ENCODE measurements at regions not wholly inside any gene's neighbourhood (a gene's known extent, or its start where the extent isn't known, plus 50 kb on each side); places are given as distances from the start of the nearest gene placed in this dataset.

DNA sequence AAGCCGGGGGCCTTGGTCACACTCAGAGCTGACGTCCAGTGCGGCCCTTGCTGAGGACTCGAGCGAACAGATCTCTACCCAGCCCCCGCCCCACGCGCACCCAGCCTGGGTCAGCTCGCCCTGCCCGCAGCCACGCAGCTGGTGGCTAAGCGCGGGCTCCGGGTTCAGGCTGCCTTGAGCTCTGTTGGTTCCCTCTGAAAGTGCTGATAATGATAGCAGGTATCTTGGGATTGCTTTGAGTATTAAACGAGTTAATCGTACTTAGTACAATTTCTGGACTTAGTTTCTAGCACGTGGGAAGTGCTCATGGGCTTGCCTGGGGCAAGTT is 88.1 kb upstream of the TGM3 start:
- Histone ChIP-seq H3K36me3 (no peaks in the 10 kb centered on the region), H3K9ac (no peak overlapping the region), H4K20me1 (ENCODE audit: low read depth) (no peaks in the 10 kb centered on the region), H3K4me1 (no peaks in the 10 kb centered on the region), H3K4me3 (peak overlapping the region; percentile 66), H3K9me3 (ENCODE audit: low read depth) (no peaks in the 10 kb centered on the region), H3K4me2 (peak overlapping the region; percentile 81), H3K27me3 (peaks cover 29% of the 10 kb centered on the region), H3K79me2 (ENCODE audit: low read depth) (no peaks in the 10 kb centered on the region), H3K27ac (no peak overlapping the region), H2AFZ (replicated peaks) (peak overlapping the region; percentile 98), H3F3A (ENCODE audit: low read depth) (no peaks in the 10 kb centered on the region)
- Mint-ChIP-seq H3K9me3 (no peaks in the 10 kb centered on the region), H3K27ac (no peak overlapping the region), H3K4me3 (peak overlapping the region; percentile 86), H3K27me3 (ENCODE audit: insufficient read depth, low read depth) (no peaks in the 10 kb centered on the region), H3K4me1 (peaks cover 24% of the 10 kb centered on the region), H3K36me3 (no peaks in the 10 kb centered on the region)
- TF ChIP-seq EZH2 (IDR thresholded peaks at IDR 0.05) (no peak), EZH2phosphoT487 (IDR thresholded peaks at IDR 0.05) (no peak)
- TF ChIP-seq, protein P1, sequence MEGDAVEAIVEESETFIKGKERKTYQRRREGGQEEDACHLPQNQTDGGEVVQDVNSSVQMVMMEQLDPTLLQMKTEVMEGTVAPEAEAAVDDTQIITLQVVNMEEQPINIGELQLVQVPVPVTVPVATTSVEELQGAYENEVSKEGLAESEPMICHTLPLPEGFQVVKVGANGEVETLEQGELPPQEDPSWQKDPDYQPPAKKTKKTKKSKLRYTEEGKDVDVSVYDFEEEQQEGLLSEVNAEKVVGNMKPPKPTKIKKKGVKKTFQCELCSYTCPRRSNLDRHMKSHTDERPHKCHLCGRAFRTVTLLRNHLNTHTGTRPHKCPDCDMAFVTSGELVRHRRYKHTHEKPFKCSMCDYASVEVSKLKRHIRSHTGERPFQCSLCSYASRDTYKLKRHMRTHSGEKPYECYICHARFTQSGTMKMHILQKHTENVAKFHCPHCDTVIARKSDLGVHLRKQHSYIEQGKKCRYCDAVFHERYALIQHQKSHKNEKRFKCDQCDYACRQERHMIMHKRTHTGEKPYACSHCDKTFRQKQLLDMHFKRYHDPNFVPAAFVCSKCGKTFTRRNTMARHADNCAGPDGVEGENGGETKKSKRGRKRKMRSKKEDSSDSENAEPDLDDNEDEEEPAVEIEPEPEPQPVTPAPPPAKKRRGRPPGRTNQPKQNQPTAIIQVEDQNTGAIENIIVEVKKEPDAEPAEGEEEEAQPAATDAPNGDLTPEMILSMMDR (IDR thresholded peaks at IDR 0.05): no peak
- DNase-seq (ENCODE audit: low spot score): no peak

DNA sequence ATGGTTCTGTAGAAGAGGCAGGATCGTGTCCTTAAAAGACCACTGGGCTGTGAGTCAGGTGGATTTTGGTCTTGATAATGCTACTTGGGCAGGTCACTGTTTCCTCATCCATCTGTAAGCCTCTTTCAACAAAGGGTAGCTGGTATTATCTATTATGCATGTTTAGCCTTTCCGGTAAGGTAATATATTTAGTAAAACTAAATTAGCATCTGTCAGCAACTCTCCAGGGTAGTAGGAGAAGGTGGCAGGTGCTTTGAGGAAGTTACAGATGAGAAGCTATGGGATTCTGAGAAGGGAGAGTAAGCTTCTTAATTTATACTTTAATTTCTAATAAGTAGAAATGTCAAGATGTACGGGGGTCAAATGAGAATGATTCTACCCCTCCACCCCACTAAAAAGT is 86.9 kb upstream of the TGM3 start:
- H3K36me3 Mint-ChIP-seq: no peaks in the 10 kb centered on the region
- Histone ChIP-seq H3K4me1 (no peaks in the 10 kb centered on the region), H3K9ac (no peak overlapping the region), H3K9me3 (ENCODE audit: low read depth) (no peaks in the 10 kb centered on the region), H3K27me3 (peaks cover 29% of the 10 kb centered on the region), H3F3A (ENCODE audit: low read depth) (no peaks in the 10 kb centered on the region), H2AFZ (replicated peaks) (no peak overlapping the region), H3K27ac (no peak overlapping the region), H3K36me3 (no peaks in the 10 kb centered on the region), H3K4me3 (no peak overlapping the region), H3K4me2 (no peak overlapping the region), H4K20me1 (ENCODE audit: low read depth) (no peaks in the 10 kb centered on the region), H3K79me2 (ENCODE audit: low read depth) (no peaks in the 10 kb centered on the region)
- H3K27me3 Mint-ChIP-seq (ENCODE audit: insufficient read depth, low read depth): no peaks in the 10 kb centered on the region
- no peaks in the 10 kb centered on the region for H3K9me3 Mint-ChIP-seq
- TF ChIP-seq, protein P1 (IDR thresholded peaks at IDR 0.05): no peak
- no peak for TF ChIP-seq EZH2 (IDR thresholded peaks at IDR 0.05)
- TF ChIP-seq EZH2phosphoT487 (IDR thresholded peaks at IDR 0.05): no peak
- DNase-seq (ENCODE audit: low spot score): no peak
- H3K27ac Mint-ChIP-seq: no peak overlapping the region
- H3K4me1 Mint-ChIP-seq: peaks cover 31% of the 10 kb centered on the region
- H3K4me3 Mint-ChIP-seq: no peak overlapping the region

DNA sequence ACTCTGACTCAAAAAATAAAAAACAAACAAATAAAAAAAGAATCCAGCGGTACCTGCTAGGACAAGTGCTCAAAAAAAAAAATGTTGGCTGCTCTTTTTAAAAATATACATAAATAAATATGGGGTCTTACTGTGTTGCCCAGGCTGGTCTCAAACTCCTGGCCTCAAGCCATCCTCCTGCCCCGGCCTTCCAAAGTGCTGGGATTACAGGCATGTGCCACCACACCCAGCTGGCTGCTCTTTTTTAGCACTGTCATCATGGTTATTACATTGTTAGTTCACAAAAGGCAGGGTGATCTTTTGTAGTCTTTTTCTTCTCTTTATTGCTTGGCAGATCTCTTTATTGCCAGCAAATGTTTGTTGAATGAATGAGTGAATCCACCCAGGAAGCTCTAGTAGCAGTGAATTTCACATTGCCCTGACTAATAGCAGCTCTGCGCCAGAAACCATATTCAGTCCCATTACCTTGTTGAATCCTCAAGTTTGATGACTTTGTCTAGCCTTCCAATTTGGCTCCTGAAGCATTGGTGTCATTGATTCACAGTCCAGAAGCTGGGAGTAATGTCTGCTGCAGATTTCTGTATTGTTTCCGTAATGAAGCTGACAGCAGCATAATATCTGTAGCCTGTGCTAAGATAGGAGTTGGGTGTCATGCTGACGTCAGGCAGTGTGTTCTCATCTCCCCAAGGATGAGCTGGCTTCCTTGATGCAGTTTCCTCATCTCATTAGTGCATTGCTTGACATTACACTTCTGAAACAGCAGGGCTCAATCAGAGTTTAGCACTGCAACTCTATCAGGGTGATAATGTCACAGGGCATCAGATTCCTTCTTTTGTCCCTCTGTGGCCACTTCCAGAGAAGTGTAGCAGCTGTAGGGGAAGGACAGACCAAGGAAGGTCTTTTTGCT is 84.9 kb upstream of the TGM3 start:
- Histone ChIP-seq H3K79me2 (ENCODE audit: low read depth) (no peaks in the 10 kb centered on the region), H3K9ac (no peak overlapping the region), H3K9me3 (ENCODE audit: low read depth) (no peaks in the 10 kb centered on the region), H3K4me2 (no peak overlapping the region), H3K27ac (no peak overlapping the region), H3K27me3 (peaks cover 28% of the 10 kb centered on the region), H3K4me1 (no peaks in the 10 kb centered on the region), H4K20me1 (ENCODE audit: low read depth) (no peaks in the 10 kb centered on the region), H3K4me3 (no peak overlapping the region), H2AFZ (replicated peaks) (no peak overlapping the region), H3K36me3 (no peaks in the 10 kb centered on the region), H3F3A (ENCODE audit: low read depth) (no peaks in the 10 kb centered on the region)
- H3K9me3 Mint-ChIP-seq: no peaks in the 10 kb centered on the region
- TF ChIP-seq, protein P1 (IDR thresholded peaks at IDR 0.05): no peak
- TF ChIP-seq EZH2phosphoT487 (IDR thresholded peaks at IDR 0.05) (no peak), EZH2 (IDR thresholded peaks at IDR 0.05) (no peak)
- no peaks in the 10 kb centered on the region for H3K27me3 Mint-ChIP-seq (ENCODE audit: insufficient read depth, low read depth)
- DNase-seq (ENCODE audit: low spot score): peak; percentile 33
- no peaks in the 10 kb centered on the region for H3K36me3 Mint-ChIP-seq
- H3K4me1 Mint-ChIP-seq: peaks cover 34% of the 10 kb centered on the region
- H3K4me3 Mint-ChIP-seq: no peak overlapping the region
- peak overlapping the region; percentile 17 for H3K27ac Mint-ChIP-seq

Measured in neural progenitor cell (in vitro differentiated cells).